Fibroblast of lung (primary cell): ENCODE measurements at regions not wholly inside any gene's neighbourhood (a gene's known extent, or its start where the extent isn't known, plus 50 kb on each side); places are given as distances from the start of the nearest gene placed in this dataset.

Source experiments
- EZH2 ChIP-seq: IDR thresholded peaks from 2 replicates; pipeline ENCODE4 v1.5.1; 2012; ENCODE audit warnings: low read length, control low read depth, mild to moderate bottlenecking; ENCODE audit errors: missing control alignments
- TF ChIP-seq, protein P1 (sequence below), 2 donors: IDR thresholded peaks in 1 of 2; conservative IDR thresholded peaks in 1 of 2; 1 replicate in 1 of 2; 2 replicates in 1 of 2; pipeline ENCODE4 v1.5.1; 2011 to 2012; ENCODE audit warnings: low read length in 2 of 2, control low read depth in 1 of 2, inconsistent platforms in 1 of 2, low read depth in 1 of 2, mild to moderate bottlenecking in 1 of 2

DNA sequence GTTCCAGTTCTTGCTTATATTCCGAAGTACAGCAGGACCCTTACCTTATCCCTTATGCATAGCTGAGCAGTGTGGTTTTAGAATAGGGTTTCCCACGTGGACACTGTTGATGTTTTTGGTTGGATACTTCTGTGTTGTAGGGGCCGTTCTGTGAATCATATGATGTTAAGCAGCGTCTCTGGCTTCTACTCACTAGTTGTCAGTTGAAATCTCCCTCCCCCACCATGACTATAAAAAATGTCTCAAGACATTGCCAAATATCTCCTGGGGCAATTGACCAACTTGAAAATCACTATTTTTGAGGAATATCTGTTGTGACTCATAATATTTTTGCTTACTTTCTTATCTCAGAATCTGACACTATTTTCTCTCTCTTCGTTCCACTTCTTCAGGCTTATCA is 713.7 kb downstream of the TSN start:
- TF ChIP-seq, protein P1, sequence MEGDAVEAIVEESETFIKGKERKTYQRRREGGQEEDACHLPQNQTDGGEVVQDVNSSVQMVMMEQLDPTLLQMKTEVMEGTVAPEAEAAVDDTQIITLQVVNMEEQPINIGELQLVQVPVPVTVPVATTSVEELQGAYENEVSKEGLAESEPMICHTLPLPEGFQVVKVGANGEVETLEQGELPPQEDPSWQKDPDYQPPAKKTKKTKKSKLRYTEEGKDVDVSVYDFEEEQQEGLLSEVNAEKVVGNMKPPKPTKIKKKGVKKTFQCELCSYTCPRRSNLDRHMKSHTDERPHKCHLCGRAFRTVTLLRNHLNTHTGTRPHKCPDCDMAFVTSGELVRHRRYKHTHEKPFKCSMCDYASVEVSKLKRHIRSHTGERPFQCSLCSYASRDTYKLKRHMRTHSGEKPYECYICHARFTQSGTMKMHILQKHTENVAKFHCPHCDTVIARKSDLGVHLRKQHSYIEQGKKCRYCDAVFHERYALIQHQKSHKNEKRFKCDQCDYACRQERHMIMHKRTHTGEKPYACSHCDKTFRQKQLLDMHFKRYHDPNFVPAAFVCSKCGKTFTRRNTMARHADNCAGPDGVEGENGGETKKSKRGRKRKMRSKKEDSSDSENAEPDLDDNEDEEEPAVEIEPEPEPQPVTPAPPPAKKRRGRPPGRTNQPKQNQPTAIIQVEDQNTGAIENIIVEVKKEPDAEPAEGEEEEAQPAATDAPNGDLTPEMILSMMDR (conservative IDR thresholded peaks at IDR 0.05 in 1 of 2, IDR thresholded peaks at IDR 0.05 in 1 of 2; ENCODE audit: low read depth in 1 of 2, low read length in 2 of 2), result no peak
- TF ChIP-seq EZH2, result no peak
